Activated T-helper 2 cell treated with anti-CD3 and anti-CD28 coated beads, Interferon-gamma antibody, Interleukin-2, Interleukin-4, amounts not matched to agents 10 μg/mL and 5 μg/mL and 100 μg/mL, durations not matched to agents 14 hours and 24 hours and 36 hours (primary cell): ENCODE measurements at regions not wholly inside any gene's neighbourhood (a gene's known extent, or its start where the extent isn't known, plus 50 kb on each side); places are given as distances from the start of the nearest gene placed in this dataset.
A peak's percentile ranks its signal among the peaks of the same experiment; 100 is the strongest.

Experiments used
- DNase-seq: peaks from one replicate; pipeline ENCODE4 v3.0.0; 2021; ENCODE audit warnings: low spot score
- H3K27ac Mint-ChIP-seq: one replicate; pipeline ENCODE4 v1.8.0; 2021; ENCODE audit warnings: mixed read lengths
- H3K27me3 Mint-ChIP-seq: one replicate; pipeline ENCODE4 v1.8.0; 2021; ENCODE audit warnings: low read depth, mixed read lengths
- H3K36me3 Mint-ChIP-seq: one replicate; pipeline ENCODE4 v1.8.0; 2021; ENCODE audit warnings: low read depth, mixed read lengths
- H3K4me1 Mint-ChIP-seq: one replicate; pipeline ENCODE4 v1.8.0; 2021; ENCODE audit warnings: low read depth, mixed read lengths
- H3K4me3 Mint-ChIP-seq: one replicate; pipeline ENCODE4 v1.8.0; 2021; ENCODE audit warnings: low read depth, mild to moderate bottlenecking, moderate library complexity, mixed read lengths
- H3K9me3 Mint-ChIP-seq: one replicate; pipeline ENCODE4 v1.8.0; 2021; ENCODE audit warnings: mixed read lengths
- intact Hi-C: fragments of 100-400 bp; cut with micrococcal nuclease; formaldehyde crosslinking; loops from one replicate; pipeline ENCODE4 v1.15.1; 2023

GRCh38 chr1:58256041-58256440 is 290.5 kb downstream of the OMA1 start:
- no peak for DNase-seq
- H3K27me3 Mint-ChIP-seq = peaks cover 16% of the 10 kb centered on the region
- no peak overlapping the region for H3K4me3 Mint-ChIP-seq
- no peaks in the 10 kb centered on the region for H3K4me1 Mint-ChIP-seq
- no peak overlapping the region for H3K27ac Mint-ChIP-seq
- intact Hi-C loops = no loop called here
- no peaks in the 10 kb centered on the region for H3K36me3 Mint-ChIP-seq
- H3K9me3 Mint-ChIP-seq = no peaks in the 10 kb centered on the region

DNA sequence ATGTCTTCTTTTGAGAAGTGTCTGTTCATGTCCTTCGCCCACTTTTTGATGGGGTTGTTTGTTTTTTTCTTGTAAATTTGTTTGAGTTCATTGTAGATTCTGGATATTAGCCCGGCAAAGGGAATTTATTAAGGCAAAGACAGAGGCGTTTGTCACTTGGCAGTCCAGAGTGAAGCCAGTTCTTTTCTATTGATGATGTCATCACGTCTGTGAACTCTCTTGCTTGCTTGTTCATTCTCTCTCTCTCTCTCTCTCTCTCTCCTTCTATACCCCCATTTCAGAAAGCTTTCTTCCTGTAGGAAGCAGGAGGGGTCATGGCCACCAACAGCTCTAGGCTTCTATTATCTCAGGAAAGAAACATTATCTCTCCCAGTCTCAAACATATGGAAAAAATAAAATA is 291.3 kb downstream of the OMA1 start:
- no peaks in the 10 kb centered on the region for H3K9me3 Mint-ChIP-seq
- DNase-seq = no peak
- no peak overlapping the region for H3K4me3 Mint-ChIP-seq
- H3K27ac Mint-ChIP-seq = no peak overlapping the region
- intact Hi-C loops = no loop called here
- H3K27me3 Mint-ChIP-seq = peaks cover 23% of the 10 kb centered on the region
- H3K4me1 Mint-ChIP-seq = peaks cover 1% of the 10 kb centered on the region
- no peaks in the 10 kb centered on the region for H3K36me3 Mint-ChIP-seq

DNA sequence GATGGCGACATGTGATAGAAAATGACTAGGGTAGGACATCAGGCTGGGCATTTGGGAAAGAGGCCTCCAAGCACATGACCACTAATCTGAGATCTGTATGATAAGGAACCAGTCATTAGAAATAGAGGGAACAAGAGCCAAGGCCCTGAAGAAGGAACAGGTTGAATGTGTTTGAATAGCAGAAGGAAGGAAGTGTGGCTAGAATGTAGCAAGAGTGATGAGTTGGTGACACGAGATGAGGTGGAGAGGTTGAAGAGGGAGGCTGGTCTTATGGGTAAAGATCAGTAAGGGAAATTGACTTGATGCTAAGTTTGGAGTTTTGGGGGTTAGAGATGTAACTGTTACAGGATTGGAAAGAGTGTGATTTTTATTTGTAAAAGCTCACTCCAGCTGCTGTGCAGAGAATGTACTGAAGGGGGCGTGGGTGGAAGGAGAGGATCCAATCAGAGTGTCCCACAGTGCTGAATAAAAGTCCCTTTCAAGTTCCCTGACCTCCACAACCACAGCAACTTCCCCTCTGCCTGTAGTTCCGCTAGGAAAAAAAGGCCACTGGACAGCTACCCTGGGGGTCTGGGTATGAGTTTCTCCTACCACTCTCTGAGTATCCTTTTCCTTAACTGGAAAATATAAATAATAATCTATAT is 295.0 kb downstream of the OMA1 start:
- H3K4me3 Mint-ChIP-seq = no peak overlapping the region
- DNase-seq = no peak
- H3K36me3 Mint-ChIP-seq = no peaks in the 10 kb centered on the region
- H3K4me1 Mint-ChIP-seq = peaks cover 2% of the 10 kb centered on the region
- intact Hi-C loops = no loop called here
- no peaks in the 10 kb centered on the region for H3K9me3 Mint-ChIP-seq
- H3K27ac Mint-ChIP-seq = no peak overlapping the region
- peaks cover 49% of the 10 kb centered on the region for H3K27me3 Mint-ChIP-seq

GRCh38 chr1:58250587-58250948 is 296.0 kb downstream of the OMA1 start:
- H3K36me3 Mint-ChIP-seq = no peaks in the 10 kb centered on the region
- H3K4me3 Mint-ChIP-seq = no peak overlapping the region
- intact Hi-C loops = no loop called here
- peaks cover 2% of the 10 kb centered on the region for H3K4me1 Mint-ChIP-seq
- H3K9me3 Mint-ChIP-seq = no peaks in the 10 kb centered on the region
- no peak overlapping the region for H3K27ac Mint-ChIP-seq
- DNase-seq = no peak
- H3K27me3 Mint-ChIP-seq = peaks cover 52% of the 10 kb centered on the region

DNA sequence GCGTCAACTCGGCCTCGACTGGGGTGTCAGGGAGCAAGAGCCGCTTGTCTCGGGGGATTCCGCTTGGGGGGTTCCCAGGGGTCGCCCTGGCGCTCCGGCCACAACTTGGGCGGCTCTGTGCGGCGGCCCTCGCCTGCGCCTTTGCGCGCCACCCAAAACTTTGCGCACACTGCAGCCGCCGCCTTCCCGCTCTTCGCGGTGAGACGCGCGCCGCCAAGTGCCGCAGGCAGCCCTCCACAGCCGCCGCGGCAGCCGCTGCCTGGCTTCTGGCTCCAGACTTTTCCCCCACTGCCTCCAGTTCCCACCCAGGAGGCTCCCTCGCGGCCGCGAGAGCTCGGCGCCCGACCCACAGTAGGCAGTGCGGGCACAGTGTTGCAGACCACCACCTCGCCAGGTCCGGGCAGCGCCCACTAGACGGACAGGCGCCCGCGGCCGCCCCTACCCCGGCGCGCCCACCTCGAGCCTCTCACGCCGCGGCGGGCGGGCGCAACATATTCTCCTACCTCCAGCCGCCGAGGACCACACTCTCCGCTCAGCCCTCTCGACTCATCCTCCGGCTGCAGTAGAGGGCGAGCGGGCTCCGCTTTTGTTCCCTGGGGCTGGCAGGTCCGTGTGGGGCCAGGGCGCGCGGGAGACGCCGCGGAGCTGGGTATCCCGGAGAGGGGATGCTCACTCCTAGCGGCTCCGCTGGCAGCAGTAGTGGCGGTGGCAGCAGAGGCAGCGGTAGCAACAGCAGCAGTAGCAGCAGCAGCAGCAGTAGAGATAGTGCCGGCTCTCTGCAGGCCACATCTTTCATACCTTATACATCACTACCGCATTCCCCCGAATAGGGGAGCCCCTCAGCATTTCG is 296.6 kb downstream of the OMA1 start:
- Mint-ChIP-seq H3K36me3 (no peaks in the 10 kb centered on the region), H3K27ac (no peak overlapping the region), H3K4me3 (peak overlapping the region; percentile 18), H3K9me3 (no peaks in the 10 kb centered on the region), H3K4me1 (peaks cover 2% of the 10 kb centered on the region), H3K27me3 (peaks cover 55% of the 10 kb centered on the region)
- no peak for DNase-seq
- intact Hi-C loops = no loop called here

- H3K27me3 Mint-ChIP-seq = peaks cover 55% of the 10 kb centered on the region
Measured at GRCh38 chr1:58249388-58249736, 297.2 kb downstream of the OMA1 start.

GRCh38 chr1:58248791-58249190 is 297.7 kb downstream of the OMA1 start:
- H3K4me3 Mint-ChIP-seq = no peak overlapping the region
- H3K36me3 Mint-ChIP-seq = no peaks in the 10 kb centered on the region
- H3K27me3 Mint-ChIP-seq = peaks cover 55% of the 10 kb centered on the region
- no peaks in the 10 kb centered on the region for H3K9me3 Mint-ChIP-seq
- no peak for DNase-seq
- H3K27ac Mint-ChIP-seq = no peak overlapping the region
- peaks cover 2% of the 10 kb centered on the region for H3K4me1 Mint-ChIP-seq
- intact Hi-C loops = no loop called here

More at GRCh38 chr1:58249388-58249736, 297.2 kb downstream of the OMA1 start:
- H3K4me1 Mint-ChIP-seq = peaks cover 2% of the 10 kb centered on the region
- no peak overlapping the region for H3K27ac Mint-ChIP-seq
- intact Hi-C loops = no loop called here
- H3K4me3 Mint-ChIP-seq = no peak overlapping the region
- no peak for DNase-seq
- H3K9me3 Mint-ChIP-seq = no peaks in the 10 kb centered on the region
- no peaks in the 10 kb centered on the region for H3K36me3 Mint-ChIP-seq

GRCh38 chr1:58248072-58248471 is 298.5 kb downstream of the OMA1 start:
- Mint-ChIP-seq H3K36me3 (no peaks in the 10 kb centered on the region), H3K27ac (no peak overlapping the region), H3K4me1 (peaks cover 2% of the 10 kb centered on the region), H3K27me3 (peaks cover 51% of the 10 kb centered on the region), H3K4me3 (no peak overlapping the region), H3K9me3 (no peaks in the 10 kb centered on the region)
- intact Hi-C loops = no loop called here
- no peak for DNase-seq

DNA sequence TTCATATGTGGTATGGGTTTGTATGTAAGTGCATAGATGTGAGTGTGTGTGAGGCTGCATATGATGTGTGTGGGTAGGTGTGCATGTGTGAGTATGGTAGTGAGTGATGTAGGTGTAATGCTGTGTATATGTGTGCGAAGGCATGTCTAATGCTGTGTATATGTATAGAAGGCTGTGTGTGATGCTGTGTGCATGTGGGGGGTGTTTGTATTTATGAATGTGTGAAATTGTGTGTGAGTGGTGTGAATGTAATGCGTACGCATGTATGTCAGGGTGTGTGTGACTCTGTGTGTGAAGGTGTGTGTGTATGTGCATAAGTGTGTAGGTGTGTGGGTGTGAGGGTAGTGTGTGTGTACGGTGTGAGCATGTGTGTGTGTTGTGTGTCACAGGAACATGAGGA is 300.0 kb downstream of the OMA1 start:
- Mint-ChIP-seq H3K36me3 (no peaks in the 10 kb centered on the region), H3K27me3 (peaks cover 44% of the 10 kb centered on the region), H3K4me1 (peaks cover 2% of the 10 kb centered on the region), H3K9me3 (no peaks in the 10 kb centered on the region), H3K4me3 (no peak overlapping the region), H3K27ac (no peak overlapping the region)
- intact Hi-C loops = no loop called here
- DNase-seq = no peak

GRCh38 chr1:58244872-58245271 is 301.7 kb downstream of the OMA1 start:
- Mint-ChIP-seq H3K36me3 (no peaks in the 10 kb centered on the region), H3K4me3 (no peak overlapping the region), H3K9me3 (no peaks in the 10 kb centered on the region), H3K27me3 (peaks cover 35% of the 10 kb centered on the region), H3K27ac (no peak overlapping the region), H3K4me1 (no peaks in the 10 kb centered on the region)
- intact Hi-C loops = no loop called here
- no peak for DNase-seq

- Mint-ChIP-seq H3K36me3 (no peaks in the 10 kb centered on the region), H3K4me3 (no peak overlapping the region), H3K27ac (no peak overlapping the region), H3K9me3 (no peaks in the 10 kb centered on the region), H3K4me1 (no peaks in the 10 kb centered on the region), H3K27me3 (peaks cover 4% of the 10 kb centered on the region)
- no peak for DNase-seq
- intact Hi-C loops = no loop called here
Measured at GRCh38 chr1:58238846-58239245, 307.7 kb downstream of the OMA1 start.

DNA sequence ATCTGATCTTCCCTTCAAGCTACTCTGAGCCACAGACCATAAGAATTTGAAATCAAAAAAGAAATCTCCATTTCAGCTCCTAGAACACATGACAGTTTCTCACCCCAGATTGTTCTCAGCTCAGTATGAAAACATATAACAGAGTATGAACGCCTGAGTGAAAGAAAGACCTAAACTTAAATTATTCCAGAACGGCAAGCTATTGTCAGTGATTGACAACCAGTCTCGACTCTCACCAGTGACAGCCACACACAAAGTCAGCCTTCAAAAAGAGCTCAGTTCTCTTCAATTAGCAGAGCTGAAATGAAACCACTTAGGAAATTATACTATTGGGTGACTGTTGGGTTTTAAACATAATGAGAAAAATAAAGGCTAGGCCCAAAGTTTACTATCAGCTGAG is 312.8 kb downstream of the OMA1 start:
- Mint-ChIP-seq H3K4me3 (no peak overlapping the region), H3K4me1 (no peaks in the 10 kb centered on the region), H3K36me3 (no peaks in the 10 kb centered on the region), H3K9me3 (no peaks in the 10 kb centered on the region), H3K27ac (no peak overlapping the region), H3K27me3 (no peaks in the 10 kb centered on the region)
- no peak for DNase-seq
- intact Hi-C loops = no loop called here

DNA sequence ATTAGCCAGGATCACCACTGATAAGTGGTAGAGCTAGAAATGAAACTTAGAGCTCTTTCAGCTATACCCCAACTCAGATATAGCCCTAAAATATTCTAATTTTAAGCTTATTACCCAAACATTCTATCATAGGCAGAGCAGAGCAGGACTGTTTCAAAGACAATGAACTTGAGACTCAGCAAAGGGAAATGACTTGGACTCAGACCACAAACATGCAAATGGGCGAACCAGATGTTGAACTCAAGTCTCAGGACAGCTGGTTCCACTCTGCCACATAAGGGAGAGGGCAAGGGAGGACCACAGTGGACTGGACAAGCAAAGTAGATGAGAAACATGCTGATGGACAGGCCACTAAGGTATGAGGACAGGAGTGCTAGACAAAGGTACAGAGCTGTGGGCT is 315.3 kb downstream of the OMA1 start:
- no peaks in the 10 kb centered on the region for H3K27me3 Mint-ChIP-seq
- H3K9me3 Mint-ChIP-seq = no peaks in the 10 kb centered on the region
- H3K4me1 Mint-ChIP-seq = no peaks in the 10 kb centered on the region
- intact Hi-C loops = no loop called here
- H3K4me3 Mint-ChIP-seq = no peak overlapping the region
- H3K36me3 Mint-ChIP-seq = no peaks in the 10 kb centered on the region
- no peak for DNase-seq
- no peak overlapping the region for H3K27ac Mint-ChIP-seq
